Endothelial cell (in vitro differentiated cells): ENCODE measurements at regions not wholly inside any gene's neighbourhood (a gene's known extent, or its start where the extent isn't known, plus 50 kb on each side); places are given as distances from the start of the nearest gene placed in this dataset.

Experiments
- DNase-seq: peaks from one replicate; pipeline ENCODE4 v3.0.0; 2021; ENCODE audit warnings: low spot score
- H3K27ac Mint-ChIP-seq: one replicate; pipeline ENCODE4 v1.8.0; 2021; ENCODE audit warnings: mixed read lengths, inconsistent platforms; ENCODE audit not compliant: unreplicated experiment
- H3K27me3 Mint-ChIP-seq: one replicate; pipeline ENCODE4 v1.8.0; 2021; ENCODE audit warnings: mild to moderate bottlenecking, moderate library complexity, mixed read lengths, inconsistent platforms; ENCODE audit not compliant: unreplicated experiment
- H3K36me3 Mint-ChIP-seq: one replicate; pipeline ENCODE4 v1.8.0; 2021; ENCODE audit warnings: mild to moderate bottlenecking, low read depth, mixed read lengths, inconsistent platforms; ENCODE audit not compliant: unreplicated experiment
- H3K4me1 Mint-ChIP-seq: one replicate; pipeline ENCODE4 v1.8.0; 2021; ENCODE audit warnings: mild to moderate bottlenecking, mixed read lengths, inconsistent platforms; ENCODE audit not compliant: unreplicated experiment
- H3K4me3 Mint-ChIP-seq: one replicate; pipeline ENCODE4 v1.8.0; 2021; ENCODE audit warnings: mild to moderate bottlenecking, mixed read lengths, inconsistent platforms; ENCODE audit not compliant: unreplicated experiment
- H3K9me3 Mint-ChIP-seq: one replicate; pipeline ENCODE4 v1.8.0; 2021; ENCODE audit warnings: mixed read lengths, inconsistent platforms; ENCODE audit not compliant: unreplicated experiment
- TF ChIP-seq, protein P1 (sequence below): fragments of 200-600 bp; sonication (generic); IDR thresholded peaks from one replicate; pipeline ENCODE4 v1.5.0; 2021; ENCODE audit warnings: antibody characterized with exemption; ENCODE audit not compliant: unreplicated experiment

DNA sequence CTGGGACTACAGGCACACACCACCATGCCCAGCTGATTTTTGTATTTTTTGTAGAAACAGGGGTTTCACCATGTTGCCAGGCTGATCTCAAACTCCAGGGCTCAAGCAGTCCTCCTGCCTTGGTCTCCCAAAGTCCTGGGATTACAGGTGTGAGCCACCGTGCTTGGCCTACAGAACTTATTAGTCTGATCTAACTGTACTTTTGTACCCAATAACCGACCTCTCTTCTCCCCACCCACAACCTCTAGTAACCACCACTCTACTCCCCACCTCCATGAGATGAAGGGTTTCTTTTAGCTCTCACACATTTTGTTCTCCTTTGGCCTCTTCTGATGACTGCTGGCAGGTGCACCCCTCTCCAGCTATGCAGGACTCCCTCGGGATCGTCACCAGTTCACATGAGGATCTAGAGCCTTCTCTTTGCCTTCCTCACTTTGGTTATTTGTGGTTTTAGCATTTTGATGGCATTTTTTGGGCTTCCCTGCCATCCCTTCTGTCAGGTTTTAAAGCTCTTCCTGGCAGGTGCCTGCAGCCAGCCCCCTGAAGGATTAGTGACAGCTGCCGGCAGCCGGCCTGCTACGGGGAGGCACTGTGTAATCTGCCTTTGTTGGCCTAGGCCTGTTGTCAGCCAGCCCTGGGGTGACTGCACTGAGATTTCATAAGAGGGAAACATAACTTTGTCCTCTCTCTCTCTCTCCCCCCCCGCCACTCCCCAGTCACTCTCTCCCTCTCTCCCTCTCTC, 99.8 kb upstream of the ATP1A1 start:
- H3K4me3 Mint-ChIP-seq = no peak overlapping the region
- DNase-seq = no peak
- no peaks in the 10 kb centered on the region for H3K27me3 Mint-ChIP-seq
- peaks cover under 1% of the 10 kb centered on the region for H3K4me1 Mint-ChIP-seq
- no peaks in the 10 kb centered on the region for H3K9me3 Mint-ChIP-seq
- TF ChIP-seq, protein P1, sequence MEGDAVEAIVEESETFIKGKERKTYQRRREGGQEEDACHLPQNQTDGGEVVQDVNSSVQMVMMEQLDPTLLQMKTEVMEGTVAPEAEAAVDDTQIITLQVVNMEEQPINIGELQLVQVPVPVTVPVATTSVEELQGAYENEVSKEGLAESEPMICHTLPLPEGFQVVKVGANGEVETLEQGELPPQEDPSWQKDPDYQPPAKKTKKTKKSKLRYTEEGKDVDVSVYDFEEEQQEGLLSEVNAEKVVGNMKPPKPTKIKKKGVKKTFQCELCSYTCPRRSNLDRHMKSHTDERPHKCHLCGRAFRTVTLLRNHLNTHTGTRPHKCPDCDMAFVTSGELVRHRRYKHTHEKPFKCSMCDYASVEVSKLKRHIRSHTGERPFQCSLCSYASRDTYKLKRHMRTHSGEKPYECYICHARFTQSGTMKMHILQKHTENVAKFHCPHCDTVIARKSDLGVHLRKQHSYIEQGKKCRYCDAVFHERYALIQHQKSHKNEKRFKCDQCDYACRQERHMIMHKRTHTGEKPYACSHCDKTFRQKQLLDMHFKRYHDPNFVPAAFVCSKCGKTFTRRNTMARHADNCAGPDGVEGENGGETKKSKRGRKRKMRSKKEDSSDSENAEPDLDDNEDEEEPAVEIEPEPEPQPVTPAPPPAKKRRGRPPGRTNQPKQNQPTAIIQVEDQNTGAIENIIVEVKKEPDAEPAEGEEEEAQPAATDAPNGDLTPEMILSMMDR = no peak
- no peaks in the 10 kb centered on the region for H3K36me3 Mint-ChIP-seq
- no peak overlapping the region for H3K27ac Mint-ChIP-seq

DNA sequence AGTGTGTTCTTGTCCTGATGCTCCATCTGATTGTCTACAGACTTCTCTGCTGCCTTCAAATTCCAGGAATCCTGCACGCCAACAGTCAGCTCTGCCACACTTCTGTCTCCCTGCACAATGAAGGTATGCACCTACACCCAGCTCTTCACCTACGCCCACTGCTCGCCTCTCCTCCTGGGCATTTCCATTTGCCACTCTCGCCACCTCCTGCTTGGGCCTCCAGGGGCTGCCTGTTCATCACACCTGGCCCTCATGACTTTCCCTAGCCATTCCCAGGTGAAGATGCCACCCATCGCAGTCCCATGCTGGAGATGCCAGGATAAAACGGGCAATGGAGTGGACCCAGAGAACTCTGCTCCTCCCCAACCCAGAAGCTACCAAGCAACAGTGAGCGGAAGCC, 96.5 kb upstream of the ATP1A1 start:
- Mint-ChIP-seq H3K9me3 (no peaks in the 10 kb centered on the region), H3K4me3 (no peak overlapping the region), H3K36me3 (no peaks in the 10 kb centered on the region), H3K27me3 (no peaks in the 10 kb centered on the region), H3K27ac (no peak overlapping the region), H3K4me1 (no peaks in the 10 kb centered on the region)
- DNase-seq = no peak
- TF ChIP-seq, protein P1 = no peak

DNA sequence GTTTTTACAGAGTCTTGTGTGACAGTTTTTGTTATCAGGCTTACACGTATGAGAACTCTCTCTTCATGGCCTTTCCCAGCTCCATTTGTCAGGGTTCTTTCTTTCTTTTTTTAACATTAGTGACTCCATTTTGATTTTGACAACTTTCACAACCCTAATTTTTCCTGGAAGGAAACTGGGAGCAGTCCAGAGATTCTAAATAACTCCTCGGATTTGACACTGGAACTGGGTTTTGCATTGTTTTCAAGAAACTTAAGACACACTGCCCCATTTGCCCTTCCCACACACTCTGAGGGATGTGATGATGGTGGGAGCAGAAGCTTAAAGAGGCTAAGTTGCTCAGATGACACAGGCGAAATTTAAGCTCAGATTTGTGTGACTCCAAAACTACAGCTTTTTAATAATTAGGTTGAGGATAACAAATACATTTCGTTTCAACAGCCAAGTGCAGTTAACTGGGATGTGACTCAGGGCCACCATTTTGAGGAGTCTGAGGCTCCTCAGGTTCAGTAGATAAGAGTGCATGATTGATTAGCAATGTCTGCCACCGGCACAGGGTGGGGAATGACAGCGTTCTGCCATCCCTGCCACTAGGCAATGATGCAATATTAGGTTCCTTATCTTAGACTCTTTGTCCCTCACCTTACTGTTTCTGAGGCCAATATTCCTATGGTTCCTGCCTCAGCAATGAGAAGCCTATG, 95.1 kb upstream of the ATP1A1 start:
- Mint-ChIP-seq H3K36me3 (no peaks in the 10 kb centered on the region), H3K27ac (no peak overlapping the region), H3K4me3 (no peak overlapping the region), H3K4me1 (no peaks in the 10 kb centered on the region), H3K27me3 (no peaks in the 10 kb centered on the region), H3K9me3 (no peaks in the 10 kb centered on the region)
- DNase-seq = no peak
- TF ChIP-seq, protein P1 = no peak

DNA sequence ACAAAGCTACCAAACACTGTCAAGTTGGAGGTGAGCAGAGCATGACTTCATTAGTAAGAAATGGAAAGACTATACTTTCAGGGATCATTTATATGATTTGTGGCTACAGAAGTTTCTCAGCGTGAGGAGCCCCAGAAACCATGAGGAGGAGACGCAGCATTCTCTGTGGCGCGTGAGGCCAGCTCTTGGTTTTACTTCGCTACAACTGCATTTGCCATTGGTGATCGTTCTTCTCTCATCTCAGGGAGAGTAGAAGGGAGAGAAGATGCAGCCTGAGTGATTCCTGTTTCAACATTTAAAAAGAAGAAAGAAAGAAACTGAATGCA, 94.5 kb upstream of the ATP1A1 start:
- Mint-ChIP-seq H3K36me3 (no peaks in the 10 kb centered on the region), H3K27ac (no peak overlapping the region), H3K4me3 (no peak overlapping the region), H3K27me3 (peaks cover 1% of the 10 kb centered on the region), H3K4me1 (no peaks in the 10 kb centered on the region), H3K9me3 (no peaks in the 10 kb centered on the region)
- no peak for DNase-seq
- TF ChIP-seq, protein P1 = no peak

DNA sequence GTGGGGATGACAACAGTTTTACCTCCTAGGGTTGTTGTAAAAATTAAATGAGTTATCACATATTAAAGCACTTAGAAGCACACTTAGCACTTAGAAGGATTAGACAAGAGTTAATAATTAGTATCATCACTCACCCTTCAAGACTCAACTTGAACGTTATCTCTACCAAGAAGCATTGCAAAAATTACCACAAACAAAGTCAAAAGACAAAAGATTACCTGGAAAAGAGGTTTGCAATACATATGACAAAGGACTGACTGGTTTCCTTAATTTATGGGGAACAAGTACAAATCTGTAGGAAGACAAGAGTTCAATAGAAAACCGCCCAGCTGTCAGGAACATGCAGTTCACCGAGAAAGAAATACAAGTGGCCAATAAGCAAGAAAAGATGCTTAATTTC, 93.3 kb upstream of the ATP1A1 start:
- H3K9me3 Mint-ChIP-seq = no peaks in the 10 kb centered on the region
- no peak for DNase-seq
- no peak overlapping the region for H3K4me3 Mint-ChIP-seq
- peaks cover 1% of the 10 kb centered on the region for H3K27me3 Mint-ChIP-seq
- H3K4me1 Mint-ChIP-seq = no peaks in the 10 kb centered on the region
- H3K36me3 Mint-ChIP-seq = no peaks in the 10 kb centered on the region
- TF ChIP-seq, protein P1 = no peak
- no peak overlapping the region for H3K27ac Mint-ChIP-seq
